MM.1S (cell line): ENCODE measurements at regions not wholly inside any gene's neighbourhood (a gene's known extent, or its start where the extent isn't known, plus 50 kb on each side); places are given as distances from the start of the nearest gene placed in this dataset.

Experiments
- DNase-seq: peaks from one replicate; pipeline ENCODE4 v3.0.0-alpha.2; 2015
- H2AFZ ChIP-seq: fragments of 300-600 bp; sonication (generic); 2 replicates; pipeline ENCODE4 v1.6.0; 2016; ENCODE audit warnings: antibody characterized with exemption, low read length
- H3F3A ChIP-seq: fragments of 300-600 bp; sonication (generic); 2 replicates; pipeline ENCODE4 v1.6.1; 2016; ENCODE audit warnings: mild to moderate bottlenecking, antibody characterized with exemption, low read length, moderate library complexity, mixed read lengths; ENCODE audit not compliant: insufficient read depth
- H3K27ac ChIP-seq: fragments of 300-600 bp; sonication (generic); 2 replicates; pipeline ENCODE4 v1.5.1; 2016; ENCODE audit warnings: mild to moderate bottlenecking, low read length
- H3K27me3 ChIP-seq: fragments of 300-600 bp; sonication (generic); replicated peaks from 2 replicates; pipeline ENCODE4 v1.6.0; 2016; ENCODE audit warnings: low read length; ENCODE audit not compliant: insufficient read depth
- H3K36me3 ChIP-seq: fragments of 300-600 bp; sonication (generic); replicated peaks from 2 replicates; pipeline ENCODE4 v1.6.1; 2016; ENCODE audit warnings: mild to moderate bottlenecking, low read length, mixed read lengths; ENCODE audit not compliant: insufficient read depth
- H3K4me1 ChIP-seq: fragments of 300-600 bp; sonication (generic); 2 replicates; pipeline ENCODE4 v1.6.1; 2016; ENCODE audit warnings: low read length, mixed read lengths
- H3K4me2 ChIP-seq: fragments of 300-600 bp; sonication (generic); 2 replicates; pipeline ENCODE4 v1.6.0; 2016; ENCODE audit warnings: low read depth, low read length
- H3K4me3 ChIP-seq: fragments of 300-600 bp; sonication (generic); 2 replicates; pipeline ENCODE4 v1.5.1; 2016; ENCODE audit warnings: low read length, mixed read lengths
- H3K79me2 ChIP-seq: fragments of 300-600 bp; sonication (generic); 2 replicates; pipeline ENCODE4 v1.6.1; 2016; ENCODE audit warnings: mixed run types, low read length, mixed read lengths
- H3K9ac ChIP-seq: fragments of 300-600 bp; sonication (generic); 2 replicates; pipeline ENCODE4 v1.6.1; 2016; ENCODE audit warnings: low read length, mixed read lengths
- H3K9me2 ChIP-seq: fragments of 300-600 bp; sonication (generic); replicated peaks from 2 replicates; pipeline ENCODE4 v1.6.1; 2016; ENCODE audit warnings: mild to moderate bottlenecking, low read length, mixed read lengths; ENCODE audit not compliant: insufficient read depth
- H3K9me3 ChIP-seq: fragments of 300-600 bp; sonication (generic); replicated peaks from 2 replicates; pipeline ENCODE4 v1.6.1; 2016; ENCODE audit warnings: mild to moderate bottlenecking, low read length, mixed read lengths; ENCODE audit not compliant: insufficient read depth
- H4K20me1 ChIP-seq: fragments of 300-600 bp; sonication (generic); 2 replicates; pipeline ENCODE4 v1.6.1; 2016; ENCODE audit warnings: mild to moderate bottlenecking, low read length, moderate library complexity, mixed read lengths; ENCODE audit not compliant: insufficient read depth
- CTCF ChIP-seq: fragments of 300-600 bp; sonication (generic); IDR thresholded peaks from 2 replicates; pipeline ENCODE4 v1.5.1; 2016; ENCODE audit warnings: antibody characterized with exemption, low read length, mixed read lengths
- EZH2 ChIP-seq: fragments of 300-600 bp; sonication (generic); optimal IDR thresholded peaks from 2 replicates; pipeline ENCODE3; 2017; ENCODE audit warnings: low read depth, mild to moderate bottlenecking, antibody characterized with exemption, low read length, mixed read lengths
- EZH2phosphoT487 ChIP-seq: fragments of 300-600 bp; sonication (generic); IDR thresholded peaks from 2 replicates; pipeline ENCODE4 v1.6.1; 2018; ENCODE audit warnings: antibody characterized with exemption, low read length

- H3K9ac ChIP-seq: no peak overlapping the region
- no peak overlapping the region for H3K27ac ChIP-seq
- no peak overlapping the region for H3K4me2 ChIP-seq
- no peak overlapping the region for H2AFZ ChIP-seq
- no peaks in the 10 kb centered on the region for H3K9me3 ChIP-seq
- no peaks in the 10 kb centered on the region for H3K9me2 ChIP-seq
- no peaks in the 10 kb centered on the region for H3F3A ChIP-seq
- H4K20me1 ChIP-seq: no peaks in the 10 kb centered on the region
- DNase-seq: no peak
- H3K27me3 ChIP-seq: no peaks in the 10 kb centered on the region
- no peaks in the 10 kb centered on the region for H3K36me3 ChIP-seq
- no peak for TF ChIP-seq EZH2phosphoT487
- no peak for TF ChIP-seq EZH2
- no peak for TF ChIP-seq CTCF
- H3K4me1 ChIP-seq: no peaks in the 10 kb centered on the region
- H3K79me2 ChIP-seq: no peaks in the 10 kb centered on the region
- no peak overlapping the region for H3K4me3 ChIP-seq
Measured at GRCh38 chr20:34181484-34181883, 59.7 kb upstream of the ASIP start.

GRCh38 chr20:34185766-34186620, 55.2 kb upstream of the ASIP start:
- no peaks in the 10 kb centered on the region for H4K20me1 ChIP-seq
- DNase-seq: no peak
- no peaks in the 10 kb centered on the region for H3K79me2 ChIP-seq
- TF ChIP-seq EZH2phosphoT487 (no peak), EZH2 (no peak), CTCF (no peak)
- no peaks in the 10 kb centered on the region for H3K27me3 ChIP-seq
- no peak overlapping the region for H3K4me2 ChIP-seq
- H3F3A ChIP-seq: no peaks in the 10 kb centered on the region
- H3K27ac ChIP-seq: no peak overlapping the region
- H3K9me2 ChIP-seq: no peaks in the 10 kb centered on the region
- no peaks in the 10 kb centered on the region for H3K36me3 ChIP-seq
- no peaks in the 10 kb centered on the region for H3K9me3 ChIP-seq
- no peak overlapping the region for H2AFZ ChIP-seq
- no peaks in the 10 kb centered on the region for H3K4me1 ChIP-seq
- H3K4me3 ChIP-seq: no peak overlapping the region
- H3K9ac ChIP-seq: no peak overlapping the region

DNA sequence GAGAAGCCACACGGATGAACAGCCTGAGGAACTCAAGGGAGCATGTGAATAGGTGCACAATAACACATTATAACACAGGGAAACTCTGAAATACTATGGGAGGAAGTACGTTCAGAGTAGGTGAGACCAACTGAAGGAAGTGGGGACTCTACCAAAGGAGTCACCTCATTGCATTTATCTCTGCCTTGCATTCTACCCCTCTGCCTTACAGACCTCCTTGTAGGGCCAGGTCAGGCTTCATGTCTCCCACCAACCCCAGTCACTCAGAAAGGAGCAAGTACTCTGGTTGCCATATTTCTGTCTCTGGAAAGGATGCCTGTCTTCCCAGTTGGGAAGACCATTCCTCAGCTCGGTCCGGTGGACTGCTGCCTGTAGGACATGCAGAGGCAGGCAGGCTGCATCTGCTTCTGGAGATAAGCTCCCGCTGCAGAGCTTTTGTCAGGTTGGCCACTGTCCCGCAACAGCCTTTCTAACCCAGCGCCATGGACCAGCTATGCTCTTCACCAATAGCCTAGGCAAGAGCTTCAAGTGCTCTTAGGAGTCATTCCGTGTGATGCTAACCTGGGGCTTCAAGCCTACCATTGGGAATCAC, 51.6 kb upstream of the ASIP start:
- no peaks in the 10 kb centered on the region for H3K36me3 ChIP-seq
- no peaks in the 10 kb centered on the region for H3K4me1 ChIP-seq
- H2AFZ ChIP-seq: no peak overlapping the region
- H4K20me1 ChIP-seq: no peaks in the 10 kb centered on the region
- no peak overlapping the region for H3K4me2 ChIP-seq
- no peaks in the 10 kb centered on the region for H3K79me2 ChIP-seq
- H3K9me2 ChIP-seq: no peaks in the 10 kb centered on the region
- no peaks in the 10 kb centered on the region for H3K27me3 ChIP-seq
- TF ChIP-seq EZH2 (no peak), CTCF (no peak), EZH2phosphoT487 (no peak)
- H3F3A ChIP-seq: no peaks in the 10 kb centered on the region
- H3K27ac ChIP-seq: no peak overlapping the region
- no peak overlapping the region for H3K9ac ChIP-seq
- no peak overlapping the region for H3K4me3 ChIP-seq
- DNase-seq: no peak
- no peaks in the 10 kb centered on the region for H3K9me3 ChIP-seq
